ENCODE measurements at regions not wholly inside any gene's neighbourhood (a gene's known extent, or its start where the extent isn't known, plus 50 kb on each side); places are given as distances from the start of the nearest gene placed in this dataset.
A peak's percentile ranks its signal among the peaks of the same experiment; 100 is the strongest.

GRCh38 chr11:92728628-92729027 lies 240.8 kb upstream of the MTNR1B start:
- DNase-seq (ENCODE audit: low read depth, low spot score) = no peak
- no peak overlapping the region for H3K4me3 ChIP-seq (ENCODE audit: low read depth, low read length)
- POLR2A ChIA-PET = no interaction called here
- no peak for TF ChIP-seq CTCF (IDR thresholded peaks at IDR 0.05; ENCODE audit: insufficient read depth, low read length, missing control alignments)
- CTCF ChIA-PET = no interaction called here

- CTCF ChIA-PET = no interaction called here
Observed at GRCh38 chr11:92735039-92735438, 234.4 kb upstream of the MTNR1B start.

GRCh38 chr11:92738276-92738675 lies 231.2 kb upstream of the MTNR1B start:
- H3K4me3 ChIP-seq (ENCODE audit: low read depth, low read length) = no peak overlapping the region
- DNase-seq (ENCODE audit: low read depth, low spot score) = no peak
- no peak for TF ChIP-seq CTCF (IDR thresholded peaks at IDR 0.05; ENCODE audit: insufficient read depth, low read length, missing control alignments)
- POLR2A ChIA-PET = no interaction called here
- CTCF ChIA-PET = no interaction called here

More at GRCh38 chr11:92735039-92735438, 234.4 kb upstream of the MTNR1B start:
- TF ChIP-seq CTCF (IDR thresholded peaks at IDR 0.05; ENCODE audit: insufficient read depth, low read length, missing control alignments) = peak; percentile 8
- no peak overlapping the region for H3K4me3 ChIP-seq (ENCODE audit: low read depth, low read length)
- DNase-seq (ENCODE audit: low read depth, low spot score) = no peak
- POLR2A ChIA-PET = no interaction called here

- CTCF ChIA-PET = interaction anchor here (1.1 kb wide), 1 partner anchor 378 kb away, joined by 3 read pairs; no protein-coding TSS in a partner anchor
- DNase-seq (ENCODE audit: low read depth, low spot score) = peak; percentile 7
- POLR2A ChIA-PET = no interaction called here
- H3K4me3 ChIP-seq (ENCODE audit: low read depth, low read length) = no peak overlapping the region
- no peak for TF ChIP-seq CTCF (IDR thresholded peaks at IDR 0.05; ENCODE audit: insufficient read depth, low read length, missing control alignments)
Observed at GRCh38 chr11:92739041-92739440, 230.4 kb upstream of the MTNR1B start.

- no peak for TF ChIP-seq CTCF (IDR thresholded peaks at IDR 0.05; ENCODE audit: insufficient read depth, low read length, missing control alignments)
- CTCF ChIA-PET = interaction anchor here (1.1 kb wide), 1 partner anchor 378 kb away, joined by 3 read pairs; no protein-coding TSS in a partner anchor
- no peak for DNase-seq (ENCODE audit: low read depth, low spot score)
- H3K4me3 ChIP-seq (ENCODE audit: low read depth, low read length) = no peak overlapping the region
- POLR2A ChIA-PET = no interaction called here
Observed at GRCh38 chr11:92739491-92739890, 230.0 kb upstream of the MTNR1B start.

GRCh38 chr11:92740276-92740675 lies 229.2 kb upstream of the MTNR1B start:
- DNase-seq (ENCODE audit: low read depth, low spot score) = no peak
- POLR2A ChIA-PET = no interaction called here
- CTCF ChIA-PET = no interaction called here
- no peak overlapping the region for H3K4me3 ChIP-seq (ENCODE audit: low read depth, low read length)
- TF ChIP-seq CTCF (IDR thresholded peaks at IDR 0.05; ENCODE audit: insufficient read depth, low read length, missing control alignments) = no peak

Measured in AG04449 (cell line).